Superior temporal gyrus (tissue), 1 donor: ENCODE measurements at regions not wholly inside any gene's neighbourhood (a gene's known extent, or its start where the extent isn't known, plus 50 kb on each side); places are given as distances from the start of the nearest gene placed in this dataset.
"Not testable (repeated sequence)": the region's sequence is repeated elsewhere in the genome, so short reads cannot be mapped to it uniquely, and the experiment has no call there.

ENCODE experiments used
- DNase-seq: peaks from one replicate; pipeline ENCODE4 v3.0.0-alpha.2; 2016; ENCODE audit errors: extremely low spot score

- no peak for DNase-seq
Observed at GRCh38 chr11:49442669-49443068, 234.3 kb upstream of the FOLH1 start.

- DNase-seq, result not testable (repeated sequence)
Observed at GRCh38 chr11:49439901-49440300, 231.5 kb upstream of the FOLH1 start.

- not testable (repeated sequence) for DNase-seq
Observed at GRCh38 chr11:49434308-49434707, 225.9 kb upstream of the FOLH1 start.

- DNase-seq, result no peak
Observed at GRCh38 chr11:49432242-49432848, 223.9 kb upstream of the FOLH1 start.

- peak; percentile 58 for DNase-seq
Observed at GRCh38 chr11:49424136-49424535, 215.7 kb upstream of the FOLH1 start.

GRCh38 chr11:49418877-49419276 is 210.5 kb upstream of the FOLH1 start:
- DNase-seq, result not testable (repeated sequence)

- no peak for DNase-seq
Observed at GRCh38 chr11:49405743-49406142, 197.3 kb upstream of the FOLH1 start.

GRCh38 chr11:49395789-49396188 is 187.4 kb upstream of the FOLH1 start:
- DNase-seq, result not testable (repeated sequence)

- DNase-seq, result not testable (repeated sequence)
Observed at GRCh38 chr11:49390362-49390761, 182.0 kb upstream of the FOLH1 start.

- DNase-seq, result not testable (repeated sequence)
Observed at GRCh38 chr11:49389149-49389548, 180.7 kb upstream of the FOLH1 start.

- DNase-seq, result peak; percentile 28
Observed at GRCh38 chr11:49384371-49384770, 176.0 kb upstream of the FOLH1 start.

- no peak for DNase-seq
Observed at GRCh38 chr11:49377978-49378377, 169.6 kb upstream of the FOLH1 start.

GRCh38 chr11:49373866-49374265 is 165.5 kb upstream of the FOLH1 start:
- DNase-seq, result not testable (repeated sequence)

GRCh38 chr11:49373385-49373784 is 165.0 kb upstream of the FOLH1 start:
- not testable (repeated sequence) for DNase-seq

GRCh38 chr11:49372137-49372536 is 163.7 kb upstream of the FOLH1 start:
- DNase-seq, result peak; percentile 44

GRCh38 chr11:49368556-49368955 is 160.2 kb upstream of the FOLH1 start:
- not testable (repeated sequence) for DNase-seq

- not testable (repeated sequence) for DNase-seq
Observed at GRCh38 chr11:49365375-49365774, 157.0 kb upstream of the FOLH1 start.

GRCh38 chr11:49362994-49363393 is 154.6 kb upstream of the FOLH1 start:
- DNase-seq, result not testable (repeated sequence)

- not testable (repeated sequence) for DNase-seq
Observed at GRCh38 chr11:49354536-49354935, 146.1 kb upstream of the FOLH1 start.

- DNase-seq, result not testable (repeated sequence)
Observed at GRCh38 chr11:49352868-49353267, 144.5 kb upstream of the FOLH1 start.

GRCh38 chr11:49346627-49347026 is 138.2 kb upstream of the FOLH1 start:
- not testable (repeated sequence) for DNase-seq

- DNase-seq, result not testable (repeated sequence)
Observed at GRCh38 chr11:49328485-49329186, 120.2 kb upstream of the FOLH1 start.

GRCh38 chr11:49327766-49328165 is 119.4 kb upstream of the FOLH1 start:
- not testable (repeated sequence) for DNase-seq
